Epithelial cell of proximal tubule (primary cell): ENCODE measurements at regions not wholly inside any gene's neighbourhood (a gene's known extent, or its start where the extent isn't known, plus 50 kb on each side); places are given as distances from the start of the nearest gene placed in this dataset.

ENCODE experiments used
- DNase-seq: peaks from one replicate; pipeline ENCODE4 v3.0.0-alpha.2; 2011; ENCODE audit warnings: low read depth
- H3K4me3 ChIP-seq: 2 replicates; pipeline ENCODE4 v1.5.1; 2011; ENCODE audit warnings: low read depth, mild to moderate bottlenecking, low read length
- TF ChIP-seq, protein P1 (sequence below): conservative IDR thresholded peaks from 2 replicates; pipeline ENCODE4 v1.5.1; 2012; ENCODE audit warnings: low read depth, mild to moderate bottlenecking, low read length

GRCh38 chr3:147794596-147794995, 385.4 kb downstream of the ZIC1 start:
- TF ChIP-seq, protein P1, sequence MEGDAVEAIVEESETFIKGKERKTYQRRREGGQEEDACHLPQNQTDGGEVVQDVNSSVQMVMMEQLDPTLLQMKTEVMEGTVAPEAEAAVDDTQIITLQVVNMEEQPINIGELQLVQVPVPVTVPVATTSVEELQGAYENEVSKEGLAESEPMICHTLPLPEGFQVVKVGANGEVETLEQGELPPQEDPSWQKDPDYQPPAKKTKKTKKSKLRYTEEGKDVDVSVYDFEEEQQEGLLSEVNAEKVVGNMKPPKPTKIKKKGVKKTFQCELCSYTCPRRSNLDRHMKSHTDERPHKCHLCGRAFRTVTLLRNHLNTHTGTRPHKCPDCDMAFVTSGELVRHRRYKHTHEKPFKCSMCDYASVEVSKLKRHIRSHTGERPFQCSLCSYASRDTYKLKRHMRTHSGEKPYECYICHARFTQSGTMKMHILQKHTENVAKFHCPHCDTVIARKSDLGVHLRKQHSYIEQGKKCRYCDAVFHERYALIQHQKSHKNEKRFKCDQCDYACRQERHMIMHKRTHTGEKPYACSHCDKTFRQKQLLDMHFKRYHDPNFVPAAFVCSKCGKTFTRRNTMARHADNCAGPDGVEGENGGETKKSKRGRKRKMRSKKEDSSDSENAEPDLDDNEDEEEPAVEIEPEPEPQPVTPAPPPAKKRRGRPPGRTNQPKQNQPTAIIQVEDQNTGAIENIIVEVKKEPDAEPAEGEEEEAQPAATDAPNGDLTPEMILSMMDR: no peak
- H3K4me3 ChIP-seq: no peak overlapping the region
- no peak for DNase-seq

DNA sequence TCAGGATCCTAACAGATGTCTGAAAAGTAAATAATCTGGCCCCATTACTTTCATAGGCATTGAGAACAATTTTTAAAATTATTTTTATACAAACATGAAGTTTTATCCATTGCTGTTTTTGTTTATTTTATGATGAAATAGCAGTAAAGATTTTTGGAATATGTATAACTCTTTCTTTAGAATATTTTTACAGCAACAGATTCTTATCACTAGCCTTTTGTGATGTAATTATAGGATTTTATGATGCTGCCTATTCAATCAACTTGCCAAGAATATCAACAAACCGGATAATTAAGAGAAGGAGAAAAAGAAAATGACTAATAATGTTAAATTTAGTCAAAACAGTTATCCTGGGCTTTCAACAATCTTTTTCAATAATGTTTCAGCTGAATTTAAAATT, 386.3 kb downstream of the ZIC1 start:
- H3K4me3 ChIP-seq: no peak overlapping the region
- TF ChIP-seq, protein P1: no peak

DNA sequence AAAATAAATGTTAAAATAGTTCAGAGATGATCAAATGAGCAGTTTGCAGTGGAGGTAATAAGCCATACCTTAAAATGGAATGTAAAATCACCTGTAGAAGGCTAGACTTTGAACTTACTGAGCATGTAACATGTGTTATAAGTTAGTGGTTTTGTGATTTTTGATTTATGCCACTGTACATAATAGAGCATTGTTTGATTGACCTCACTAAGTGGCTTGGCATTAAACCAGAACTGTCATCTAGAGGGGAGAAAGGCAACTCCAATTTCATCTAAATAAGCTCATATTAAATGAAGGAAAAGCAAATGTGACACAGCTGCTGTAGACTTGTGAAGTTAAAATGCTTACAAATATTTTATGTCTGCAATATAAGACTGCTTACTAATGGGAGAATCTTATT, 387.9 kb downstream of the ZIC1 start:
- no peak for DNase-seq
- TF ChIP-seq, protein P1: no peak
- no peak overlapping the region for H3K4me3 ChIP-seq

More for the DNA sequence above, 386.3 kb downstream of the ZIC1 start:
- DNase-seq: no peak

GRCh38 chr3:147799601-147800000, 390.4 kb downstream of the ZIC1 start:
- H3K4me3 ChIP-seq: no peak overlapping the region
- DNase-seq: no peak
- TF ChIP-seq, protein P1: no peak

DNA sequence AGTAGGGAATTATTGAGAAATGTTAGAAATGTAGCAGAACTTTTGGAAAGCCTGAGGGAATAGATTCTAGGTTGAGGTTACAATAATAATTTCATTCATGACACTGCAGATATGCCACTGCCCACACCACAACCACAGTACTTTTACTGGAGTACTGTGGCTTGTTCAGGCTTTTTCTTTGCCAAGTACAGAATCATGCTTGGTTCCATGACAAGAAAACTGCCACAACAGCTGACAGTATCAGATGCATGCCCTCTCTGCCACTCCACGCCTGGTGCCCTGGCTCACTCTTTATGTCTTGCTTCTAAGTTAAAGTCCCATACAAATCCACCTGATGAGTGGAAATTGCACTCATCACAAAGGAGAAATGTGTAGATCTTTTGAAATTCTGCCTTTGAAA, 398.6 kb downstream of the ZIC1 start:
- DNase-seq: no peak
- H3K4me3 ChIP-seq: no peak overlapping the region
- TF ChIP-seq, protein P1: no peak

- H3K4me3 ChIP-seq: no peak overlapping the region
- no peak for DNase-seq
- TF ChIP-seq, protein P1: no peak
These were observed 400.0 kb downstream of the ZIC1 start for GRCh38 chr3:147809206-147809605.

- TF ChIP-seq, protein P1: no peak
- DNase-seq: no peak
- H3K4me3 ChIP-seq: no peak overlapping the region
These were observed 403.2 kb downstream of the ZIC1 start for GRCh38 chr3:147812186-147812911.
